ENCODE measurements at regions not wholly inside any gene's neighbourhood (a gene's known extent, or its start where the extent isn't known, plus 50 kb on each side); places are given as distances from the start of the nearest gene placed in this dataset.

DNA sequence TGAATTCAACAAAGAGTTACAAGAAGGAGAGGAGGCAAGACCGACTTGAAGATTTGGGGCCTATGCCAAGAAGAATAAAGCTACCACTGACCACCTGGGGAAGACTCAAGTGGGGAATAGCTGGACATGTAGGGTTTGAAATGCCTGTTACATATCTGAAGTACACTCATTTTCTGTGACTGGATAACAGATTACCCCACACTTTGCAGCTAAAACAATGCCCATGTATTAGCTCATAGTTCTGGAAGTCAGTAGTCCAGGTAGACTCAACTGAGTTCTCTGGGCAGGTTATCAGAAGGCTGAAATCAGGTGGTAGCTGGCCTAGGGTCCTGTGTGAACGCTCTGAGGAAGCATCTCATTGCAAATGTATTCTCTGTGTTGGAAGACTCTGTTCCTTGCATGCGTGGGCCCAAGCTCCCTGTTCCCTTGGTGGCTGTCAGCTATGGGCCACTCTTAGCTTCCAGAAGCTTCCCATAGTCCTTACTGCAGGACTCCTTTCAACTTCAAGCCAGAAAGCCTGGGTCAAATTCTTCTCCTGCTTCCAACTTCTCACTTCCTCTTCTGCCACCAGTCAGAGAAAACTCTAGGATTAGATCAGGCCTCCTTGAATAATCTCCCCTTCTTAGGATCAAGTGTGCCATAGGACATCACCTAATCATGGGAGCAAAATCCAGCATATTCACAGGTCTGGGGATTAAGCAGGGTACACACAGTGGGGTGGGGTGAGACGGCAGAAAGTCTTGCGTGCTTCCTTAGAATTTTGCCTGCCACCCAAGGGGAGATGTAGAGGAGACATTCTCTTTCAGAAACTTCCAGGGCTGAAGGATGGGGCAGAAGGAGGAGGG lies 187.8 kb downstream of the SHQ1 start:
- H3K27ac ChIP-seq, result 0 out of 2 replicates have a peak overlapping the region, but pooled peaks have one; percentile 3

DNA sequence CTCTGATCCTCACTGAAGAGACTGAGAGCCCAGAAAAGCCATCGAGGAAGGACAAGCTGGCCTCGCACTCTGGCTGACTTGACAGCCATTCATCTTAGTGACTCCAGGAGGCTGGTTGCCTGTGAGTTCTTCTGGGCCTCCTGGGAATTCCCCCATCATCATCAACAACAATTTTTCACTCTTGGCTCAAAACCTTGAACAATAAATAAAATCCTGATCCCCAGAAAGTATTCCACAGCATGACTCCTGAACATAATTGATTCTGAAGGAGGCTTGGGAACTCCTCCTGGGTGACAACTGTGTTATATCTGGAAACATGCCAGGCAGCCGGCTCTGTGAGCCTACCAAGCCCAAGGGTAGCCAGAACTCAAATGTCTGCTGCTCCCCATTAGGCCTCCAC lies 188.6 kb downstream of the SHQ1 start:
- TF ChIP-seq, protein P1, sequence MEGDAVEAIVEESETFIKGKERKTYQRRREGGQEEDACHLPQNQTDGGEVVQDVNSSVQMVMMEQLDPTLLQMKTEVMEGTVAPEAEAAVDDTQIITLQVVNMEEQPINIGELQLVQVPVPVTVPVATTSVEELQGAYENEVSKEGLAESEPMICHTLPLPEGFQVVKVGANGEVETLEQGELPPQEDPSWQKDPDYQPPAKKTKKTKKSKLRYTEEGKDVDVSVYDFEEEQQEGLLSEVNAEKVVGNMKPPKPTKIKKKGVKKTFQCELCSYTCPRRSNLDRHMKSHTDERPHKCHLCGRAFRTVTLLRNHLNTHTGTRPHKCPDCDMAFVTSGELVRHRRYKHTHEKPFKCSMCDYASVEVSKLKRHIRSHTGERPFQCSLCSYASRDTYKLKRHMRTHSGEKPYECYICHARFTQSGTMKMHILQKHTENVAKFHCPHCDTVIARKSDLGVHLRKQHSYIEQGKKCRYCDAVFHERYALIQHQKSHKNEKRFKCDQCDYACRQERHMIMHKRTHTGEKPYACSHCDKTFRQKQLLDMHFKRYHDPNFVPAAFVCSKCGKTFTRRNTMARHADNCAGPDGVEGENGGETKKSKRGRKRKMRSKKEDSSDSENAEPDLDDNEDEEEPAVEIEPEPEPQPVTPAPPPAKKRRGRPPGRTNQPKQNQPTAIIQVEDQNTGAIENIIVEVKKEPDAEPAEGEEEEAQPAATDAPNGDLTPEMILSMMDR (IDR thresholded peaks at IDR 0.05), result no peak
- no peak for TF ChIP-seq ZFX (IDR thresholded peaks at IDR 0.05; ENCODE audit: borderline replicate concordance)
- no peak overlapping the region for H3K27ac ChIP-seq

More for the DNA sequence above, 187.8 kb downstream of the SHQ1 start:
- no peak for TF ChIP-seq ZFX (IDR thresholded peaks at IDR 0.05; ENCODE audit: borderline replicate concordance)
- TF ChIP-seq, protein P1 (IDR thresholded peaks at IDR 0.05), result no peak

DNA sequence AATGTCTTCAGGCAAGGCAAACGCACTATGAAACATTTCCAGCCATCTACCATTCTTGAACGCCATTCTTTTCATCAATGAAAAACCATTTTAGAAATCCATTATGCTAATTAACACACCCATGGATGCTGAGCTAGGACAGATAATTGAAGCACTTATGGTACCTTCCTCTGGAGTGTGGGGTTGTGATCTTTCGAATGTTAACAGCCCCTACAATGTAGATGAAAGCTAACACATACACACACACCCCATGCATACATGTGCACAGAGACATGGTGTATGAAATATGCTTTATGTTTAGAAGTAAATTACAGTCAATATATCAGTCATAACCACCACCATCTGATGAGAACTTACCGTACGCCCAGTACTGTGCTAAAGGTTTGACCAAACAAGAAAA lies 189.1 kb downstream of the SHQ1 start:
- no peak for TF ChIP-seq ZFX (IDR thresholded peaks at IDR 0.05; ENCODE audit: borderline replicate concordance)
- TF ChIP-seq, protein P1 (IDR thresholded peaks at IDR 0.05), result no peak
- H3K27ac ChIP-seq, result no peak overlapping the region

DNA sequence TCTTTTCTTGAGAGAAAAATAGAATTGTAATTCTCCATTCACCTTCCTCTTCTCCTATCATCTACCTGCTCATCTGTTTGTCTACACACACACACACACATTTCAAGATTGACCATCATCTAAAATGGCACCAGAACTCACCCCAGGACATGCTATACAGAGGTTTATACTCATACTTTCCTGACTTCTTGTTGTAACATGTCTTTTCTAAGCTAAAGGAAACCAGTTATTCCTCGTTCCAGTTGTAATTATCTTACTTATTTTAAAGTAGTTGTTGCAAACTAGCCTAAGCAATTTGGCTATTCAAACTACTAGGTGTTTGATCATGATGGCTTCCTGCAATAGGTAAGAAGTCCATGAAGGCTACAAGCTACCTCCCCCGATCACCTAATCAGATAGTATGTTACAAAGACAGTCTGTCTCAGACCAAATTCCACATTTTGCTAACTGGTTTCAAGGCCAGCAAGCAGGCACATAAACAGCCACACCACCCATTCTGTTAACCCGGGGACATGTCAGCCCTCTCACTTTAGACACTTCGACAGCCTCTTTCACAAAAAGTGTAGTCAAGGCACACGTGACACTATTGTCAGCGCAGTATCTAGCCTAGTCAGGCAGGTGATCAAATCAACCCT lies 189.7 kb downstream of the SHQ1 start:
- TF ChIP-seq ZFX (IDR thresholded peaks at IDR 0.05; ENCODE audit: borderline replicate concordance), result no peak
- TF ChIP-seq, protein P1 (IDR thresholded peaks at IDR 0.05), result no peak
- H3K27ac ChIP-seq, result no peak overlapping the region

DNA sequence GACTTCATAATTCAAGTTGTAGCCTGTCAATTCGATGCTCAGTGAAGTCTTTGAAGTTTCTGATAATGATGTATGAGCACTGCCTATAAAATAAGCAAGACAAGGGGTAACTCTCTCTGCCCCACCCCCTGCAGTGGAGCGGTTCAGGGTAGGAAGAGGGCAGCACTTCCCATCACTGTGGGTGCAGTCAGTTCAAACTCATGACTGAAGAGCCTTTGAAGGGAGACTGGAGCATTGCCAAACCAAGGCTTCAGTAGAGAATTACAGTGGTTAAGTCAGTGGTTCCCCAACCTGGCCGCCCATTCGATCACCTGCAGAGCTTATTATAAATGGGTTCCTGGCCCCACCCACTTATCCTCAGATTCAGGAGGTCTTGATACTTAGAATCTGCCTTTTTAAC lies 190.6 kb downstream of the SHQ1 start:
- TF ChIP-seq, protein P1 (IDR thresholded peaks at IDR 0.05), result no peak
- no peak for TF ChIP-seq ZFX (IDR thresholded peaks at IDR 0.05; ENCODE audit: borderline replicate concordance)
- H3K27ac ChIP-seq, result no peak overlapping the region

DNA sequence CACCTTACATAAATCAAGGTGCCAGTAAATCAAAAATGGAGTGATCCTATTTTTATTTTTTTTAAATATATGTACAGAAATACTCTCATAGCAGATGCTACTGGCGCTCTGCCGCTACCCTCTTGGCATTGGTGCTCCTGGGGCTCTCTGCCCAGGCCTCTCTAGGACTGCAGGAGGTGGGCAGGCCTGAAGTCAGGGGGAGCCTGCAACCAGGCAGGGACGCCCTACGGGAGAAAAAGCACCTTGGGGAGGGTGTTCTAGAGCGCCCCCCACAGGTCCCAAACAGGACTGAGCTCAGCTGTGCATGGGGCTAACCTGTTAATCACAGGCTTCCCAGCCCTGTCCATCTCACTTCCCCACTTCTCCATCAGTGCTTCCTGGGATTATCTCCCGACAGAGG lies 192.5 kb downstream of the SHQ1 start:
- TF ChIP-seq, protein P1 (IDR thresholded peaks at IDR 0.05), result peak; percentile 61
- TF ChIP-seq ZFX (IDR thresholded peaks at IDR 0.05; ENCODE audit: borderline replicate concordance), result no peak

DNA sequence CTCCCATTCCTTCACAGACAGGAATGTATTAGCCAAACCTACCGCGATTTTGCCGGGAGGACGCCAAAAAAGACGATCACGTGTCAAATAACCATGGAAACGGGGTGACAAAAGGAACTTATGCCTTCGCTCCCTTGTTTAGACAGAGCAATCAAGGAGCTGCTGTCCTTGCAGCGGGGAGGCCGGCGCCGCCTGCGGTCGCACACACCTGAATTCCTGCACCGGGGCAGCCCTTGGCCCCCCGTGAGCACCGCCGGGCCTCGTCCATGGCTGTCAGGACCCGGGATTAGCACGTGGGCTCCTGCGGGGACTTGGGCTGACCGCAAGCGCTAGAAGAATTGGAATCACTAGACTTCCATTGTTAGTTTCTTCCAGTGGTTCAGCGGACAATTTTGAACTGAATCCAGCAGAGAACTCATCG lies 193.1 kb downstream of the SHQ1 start:
- TF ChIP-seq, protein P1 (IDR thresholded peaks at IDR 0.05), result no peak
- TF ChIP-seq ZFX (IDR thresholded peaks at IDR 0.05; ENCODE audit: borderline replicate concordance), result no peak
- no peak overlapping the region for H3K27ac ChIP-seq

More for the DNA sequence above, 192.5 kb downstream of the SHQ1 start:
- H3K27ac ChIP-seq, result no peak overlapping the region
